ENCODE measurements at regions not wholly inside any gene's neighbourhood (a gene's known extent, or its start where the extent isn't known, plus 50 kb on each side); places are given as distances from the start of the nearest gene placed in this dataset.

GRCh38 chr4:126604268-126604867 is 1028.4 kb upstream of the INTU start:
- H3K4me3 ChIP-seq (ENCODE audit: low read length) = no peak overlapping the region
- DNase-seq (ENCODE audit: low read depth) = peak; percentile 62
- TF ChIP-seq CTCF (conservative IDR thresholded peaks at IDR 0.05; ENCODE audit: low read length) = peak; percentile 89

DNA sequence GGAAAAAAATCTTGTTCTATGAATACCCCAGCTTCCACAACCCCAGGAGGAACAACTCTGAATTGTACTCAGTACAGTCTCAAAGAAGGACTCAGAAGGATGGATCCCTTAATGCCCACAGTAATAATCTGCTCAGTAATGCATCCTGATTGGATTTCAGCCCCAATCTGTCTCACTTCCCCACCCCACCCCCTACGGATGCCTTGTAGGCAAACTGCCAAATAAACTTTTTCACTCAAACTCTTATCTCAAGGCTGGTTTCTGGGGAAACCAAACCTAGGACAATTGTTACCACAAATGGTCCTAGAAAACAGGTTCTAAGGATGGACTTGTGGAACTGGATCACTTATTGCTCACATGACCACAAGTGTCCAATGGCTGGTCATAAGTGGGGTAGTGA is 1021.8 kb upstream of the INTU start:
- DNase-seq (ENCODE audit: low read depth) = no peak
- no peak for TF ChIP-seq CTCF (conservative IDR thresholded peaks at IDR 0.05; ENCODE audit: low read length)
- H3K4me3 ChIP-seq (ENCODE audit: low read length) = no peak overlapping the region

DNA sequence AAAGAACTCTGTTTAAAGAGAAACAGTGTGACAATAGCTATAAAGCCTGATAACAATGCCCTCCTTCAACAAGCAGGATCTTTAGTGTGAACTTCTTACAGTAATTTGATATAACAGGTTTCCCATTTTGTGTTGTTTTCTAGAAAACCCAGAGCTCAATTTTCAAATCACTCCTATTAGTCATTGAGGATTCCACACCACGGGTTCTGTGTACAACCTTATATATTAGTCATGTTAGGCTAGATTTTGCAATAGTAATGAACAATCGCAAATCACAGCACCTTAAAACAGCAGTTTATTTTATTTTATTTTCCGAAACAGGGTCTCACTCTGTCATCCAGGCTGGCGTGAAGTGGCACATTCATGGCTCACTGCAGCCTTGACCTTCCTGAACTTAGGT is 1020.9 kb upstream of the INTU start:
- TF ChIP-seq CTCF (conservative IDR thresholded peaks at IDR 0.05; ENCODE audit: low read length) = no peak
- peak; percentile 44 for DNase-seq (ENCODE audit: low read depth)
- no peak overlapping the region for H3K4me3 ChIP-seq (ENCODE audit: low read length)

DNA sequence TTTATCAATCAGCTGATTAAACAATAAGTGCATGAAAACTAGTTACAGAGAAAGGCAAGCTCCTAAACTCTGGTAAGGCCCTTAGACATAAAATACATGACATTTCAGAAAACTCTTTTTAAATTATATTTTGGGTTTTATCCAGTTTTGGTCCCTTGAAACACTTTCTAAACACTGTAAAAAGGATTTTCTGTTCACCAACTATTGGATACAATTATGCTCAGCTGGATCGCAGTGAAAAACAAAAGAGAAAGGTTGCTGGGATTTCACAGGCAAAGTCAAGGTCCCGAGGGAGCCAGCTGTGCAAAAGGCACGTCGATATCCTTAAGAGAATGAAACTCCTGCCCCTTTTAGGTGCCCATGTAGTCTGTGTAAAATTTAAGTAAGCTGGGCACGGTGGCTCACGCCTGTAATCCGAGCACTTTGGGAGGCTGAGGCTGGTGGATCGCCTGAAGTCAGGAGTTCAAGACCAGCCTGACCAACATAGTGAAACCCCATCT is 1018.4 kb upstream of the INTU start:
- TF ChIP-seq CTCF (conservative IDR thresholded peaks at IDR 0.05; ENCODE audit: low read length) = no peak
- DNase-seq (ENCODE audit: low read depth) = no peak
- H3K4me3 ChIP-seq (ENCODE audit: low read length) = no peak overlapping the region

DNA sequence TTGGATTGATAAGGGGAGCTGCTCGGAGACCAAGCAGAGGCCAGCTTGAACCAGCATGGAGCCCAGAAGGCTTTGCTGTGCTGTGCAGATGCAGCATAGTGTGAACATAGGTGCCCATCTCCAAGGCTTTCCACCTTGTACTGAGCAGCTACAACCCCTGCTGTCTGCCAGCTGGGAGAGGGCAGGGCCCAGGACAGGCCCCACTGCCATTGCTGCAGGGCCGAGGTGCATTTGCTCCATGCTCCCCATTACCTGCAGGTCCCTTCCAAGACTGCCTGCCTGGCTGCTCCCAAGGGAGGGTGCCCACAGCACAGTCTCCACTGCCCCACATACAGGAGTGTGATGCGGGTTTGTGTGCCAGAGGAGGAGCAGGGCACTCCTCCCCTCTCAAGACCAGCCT is 1016.0 kb upstream of the INTU start:
- H3K4me3 ChIP-seq (ENCODE audit: low read length) = no peak overlapping the region
- no peak for DNase-seq (ENCODE audit: low read depth)
- no peak for TF ChIP-seq CTCF (conservative IDR thresholded peaks at IDR 0.05; ENCODE audit: low read length)

- TF ChIP-seq CTCF (conservative IDR thresholded peaks at IDR 0.05; ENCODE audit: low read length) = peak; percentile 50
- H3K4me3 ChIP-seq (ENCODE audit: low read length) = no peak overlapping the region
- DNase-seq (ENCODE audit: low read depth) = no peak
These were observed 1005.5 kb upstream of the INTU start for GRCh38 chr4:126627255-126627654.

- DNase-seq (ENCODE audit: low read depth) = no peak
- no peak for TF ChIP-seq CTCF (conservative IDR thresholded peaks at IDR 0.05; ENCODE audit: low read length)
- no peak overlapping the region for H3K4me3 ChIP-seq (ENCODE audit: low read length)
These were observed 1003.8 kb upstream of the INTU start for GRCh38 chr4:126628933-126629332.
